HG03025 (cell line): ENCODE measurements at regions not wholly inside any gene's neighbourhood (a gene's known extent, or its start where the extent isn't known, plus 50 kb on each side); places are given as distances from the start of the nearest gene placed in this dataset.

ENCODE experiments used
- ATAC-seq: cut with Tn5 transposase; IDR thresholded peaks from one replicate; pipeline ENCODE4 v1.9.1; 2021; ENCODE audit warnings: mild to moderate bottlenecking, moderate library complexity; ENCODE audit not compliant: unreplicated experiment, low FRiP score

- ATAC-seq, result no peak
These were observed 61.5 kb upstream of the RASSF8 start for GRCh38 chr12:25896981-25897380.

GRCh38 chr12:25903603-25904245 is 54.8 kb upstream of the RASSF8 start:
- no peak for ATAC-seq

DNA sequence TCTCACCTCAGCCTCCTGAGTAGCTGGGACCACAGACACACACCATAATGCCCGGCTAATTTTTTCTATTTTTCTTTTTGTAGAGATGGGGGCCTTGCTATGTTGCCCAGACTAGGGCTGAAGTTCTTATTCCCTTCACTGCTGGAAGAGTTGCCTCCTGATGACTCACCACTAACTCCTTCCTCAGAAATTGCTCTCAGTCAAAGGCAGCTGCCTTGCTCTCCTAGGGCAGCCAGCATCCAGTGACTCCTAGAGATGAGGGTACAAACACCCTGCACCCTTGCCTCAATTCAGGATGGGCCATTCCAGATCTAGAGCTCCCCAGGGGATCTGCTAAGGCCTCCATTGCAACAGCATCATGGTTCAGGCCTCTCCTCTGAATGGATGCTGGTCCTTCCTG is 54.0 kb upstream of the RASSF8 start:
- no peak for ATAC-seq

- ATAC-seq, result no peak
These were observed 51.7 kb upstream of the RASSF8 start for GRCh38 chr12:25906651-25907340.
